OCI-LY1 (cell line): ENCODE measurements at regions not wholly inside any gene's neighbourhood (a gene's known extent, or its start where the extent isn't known, plus 50 kb on each side); places are given as distances from the start of the nearest gene placed in this dataset.

ENCODE experiments used
- H2AFZ ChIP-seq: fragments of 200-600 bp; sonication (generic), shearing (Covaris generic); 2 replicates; pipeline ENCODE4 v1.6.0; 2014; ENCODE audit warnings: antibody characterized with exemption, mild to moderate bottlenecking, low read length
- H3F3A ChIP-seq: fragments of 200-600 bp; sonication (generic), shearing (Covaris generic); 2 replicates; pipeline ENCODE4 v1.6.0; 2014; ENCODE audit warnings: mild to moderate bottlenecking, antibody characterized with exemption, low read length, moderate library complexity; ENCODE audit not compliant: insufficient read depth
- H3K27ac ChIP-seq: fragments of 200-600 bp; sonication (generic); 2 replicates; pipeline ENCODE4 v1.5.1; 2014; ENCODE audit warnings: low read length, mixed run types, mild to moderate bottlenecking, low read depth; ENCODE audit not compliant: poor library complexity, severe bottlenecking
- H3K27me3 ChIP-seq: fragments of 200-600 bp; sonication (generic); 2 replicates; pipeline ENCODE4 v1.6.0; 2014; ENCODE audit warnings: antibody characterized with exemption, mild to moderate bottlenecking, low read length, moderate library complexity; ENCODE audit not compliant: insufficient read depth
- H3K36me3 ChIP-seq: fragments of 200-600 bp; sonication (generic); 2 replicates; pipeline ENCODE4 v1.6.1; 2014; ENCODE audit warnings: mild to moderate bottlenecking, antibody characterized with exemption, low read length, moderate library complexity, mixed read lengths; ENCODE audit not compliant: insufficient read depth
- H3K4me1 ChIP-seq: fragments of 200-600 bp; sonication (generic); 2 replicates; pipeline ENCODE4 v1.5.1; 2014; ENCODE audit warnings: mild to moderate bottlenecking, low read length, moderate library complexity; ENCODE audit not compliant: insufficient read depth, severe bottlenecking
- H3K4me2 ChIP-seq: fragments of 200-600 bp; sonication (generic), shearing (Covaris generic); 2 replicates; pipeline ENCODE4 v1.6.1; 2014; ENCODE audit warnings: low read length
- H3K4me3 ChIP-seq: fragments of 200-600 bp; sonication (generic); 2 replicates; pipeline ENCODE4 v1.5.1; 2014; ENCODE audit warnings: low read length, low read depth, mild to moderate bottlenecking, mixed read lengths; ENCODE audit not compliant: poor library complexity, severe bottlenecking
- H3K79me2 ChIP-seq: fragments of 200-600 bp; shearing (Covaris generic); 2 replicates; pipeline ENCODE4 v1.6.1; 2016; ENCODE audit warnings: mixed run types, low read length, mixed read lengths; ENCODE audit not compliant: insufficient read depth
- H3K9ac ChIP-seq: fragments of 200-600 bp; sonication (generic), shearing (Covaris generic); 2 replicates; pipeline ENCODE4 v1.6.1; 2014; ENCODE audit warnings: mild to moderate bottlenecking, low read length, mixed read lengths
- H3K9me2 ChIP-seq: fragments of 200-600 bp; sonication (generic), shearing (Covaris generic); 2 replicates; pipeline ENCODE4 v1.6.1; 2014; ENCODE audit warnings: low read depth, mild to moderate bottlenecking, low read length, mixed read lengths
- H3K9me3 ChIP-seq: fragments of 200-600 bp; shearing (Covaris generic); 2 replicates; pipeline ENCODE4 v1.6.1; 2014; ENCODE audit warnings: low read length, mixed read lengths
- H4K20me1 ChIP-seq: fragments of 200-600 bp; sonication (generic), shearing (Covaris generic); 2 replicates; pipeline ENCODE4 v1.6.0; 2016; ENCODE audit warnings: mild to moderate bottlenecking, low read length; ENCODE audit not compliant: insufficient read depth
- CTCF ChIP-seq: fragments of 200-600 bp; sonication (generic), shearing (Covaris generic); IDR thresholded peaks from 2 replicates; pipeline ENCODE4 v1.5.1; 2017; ENCODE audit warnings: mild to moderate bottlenecking, antibody characterized with exemption, low read length, moderate library complexity, mixed read lengths
- EZH2 ChIP-seq: fragments of 200-600 bp; sonication (generic), shearing (Covaris generic); IDR thresholded peaks from 2 replicates; pipeline ENCODE4 v1.8.0; 2017; ENCODE audit warnings: borderline replicate concordance, mixed run types, mild to moderate bottlenecking, antibody characterized with exemption, low read length, moderate library complexity, mixed read lengths

GRCh38 chr12:100718187-100718586, 76.4 kb upstream of the ANO4 start:
- Histone ChIP-seq H3K4me1 (no peaks in the 10 kb centered on the region), H3K9ac (no peak overlapping the region), H3K4me3 (no peak overlapping the region), H3F3A (no peaks in the 10 kb centered on the region), H3K27ac (no peak overlapping the region), H3K27me3 (no peaks in the 10 kb centered on the region), H3K79me2 (no peaks in the 10 kb centered on the region), H3K4me2 (no peak overlapping the region), H3K36me3 (no peaks in the 10 kb centered on the region), H4K20me1 (no peaks in the 10 kb centered on the region), H3K9me2 (no peaks in the 10 kb centered on the region), H2AFZ (no peak overlapping the region), H3K9me3 (no peaks in the 10 kb centered on the region)
- no peak for TF ChIP-seq EZH2
- no peak for TF ChIP-seq CTCF

GRCh38 chr12:100720016-100720654, 74.4 kb upstream of the ANO4 start:
- Histone ChIP-seq H2AFZ (no peak overlapping the region), H3K4me1 (no peaks in the 10 kb centered on the region), H4K20me1 (no peaks in the 10 kb centered on the region), H3K36me3 (no peaks in the 10 kb centered on the region), H3K27ac (no peak overlapping the region), H3K27me3 (no peaks in the 10 kb centered on the region), H3F3A (no peaks in the 10 kb centered on the region), H3K79me2 (no peaks in the 10 kb centered on the region), H3K4me3 (no peak overlapping the region), H3K4me2 (no peak overlapping the region), H3K9ac (no peak overlapping the region), H3K9me3 (no peaks in the 10 kb centered on the region), H3K9me2 (no peaks in the 10 kb centered on the region)
- TF ChIP-seq CTCF (no peak), EZH2 (no peak)

- Histone ChIP-seq H3K9ac (no peak overlapping the region), H3K4me2 (no peak overlapping the region), H3F3A (no peaks in the 10 kb centered on the region), H3K27ac (no peak overlapping the region), H3K4me3 (no peak overlapping the region), H3K9me3 (no peaks in the 10 kb centered on the region), H2AFZ (no peak overlapping the region), H3K36me3 (no peaks in the 10 kb centered on the region), H3K79me2 (no peaks in the 10 kb centered on the region), H3K9me2 (no peaks in the 10 kb centered on the region), H4K20me1 (no peaks in the 10 kb centered on the region), H3K4me1 (no peaks in the 10 kb centered on the region), H3K27me3 (no peaks in the 10 kb centered on the region)
- TF ChIP-seq EZH2 = no peak
- no peak for TF ChIP-seq CTCF
Measured at GRCh38 chr12:100721169-100721568, 73.4 kb upstream of the ANO4 start.
